GM18511 (cell line): ENCODE measurements at regions not wholly inside any gene's neighbourhood (a gene's known extent, or its start where the extent isn't known, plus 50 kb on each side); places are given as distances from the start of the nearest gene placed in this dataset.

Experiments
- ATAC-seq: cut with Tn5 transposase; IDR thresholded peaks from one replicate; pipeline ENCODE4 v1.9.1; 2021; ENCODE audit warnings: mild to moderate bottlenecking, moderate library complexity; ENCODE audit not compliant: unreplicated experiment

GRCh38 chr1:25039229-25039628, 109.2 kb upstream of the RUNX3 start:
- no peak for ATAC-seq

- no peak for ATAC-seq
These were observed 108.6 kb upstream of the RUNX3 start for GRCh38 chr1:25038699-25039098.

GRCh38 chr1:25037174-25038074, 107.3 kb upstream of the RUNX3 start:
- no peak for ATAC-seq

- no peak for ATAC-seq
These were observed 106.1 kb upstream of the RUNX3 start for GRCh38 chr1:25036117-25036546.

- ATAC-seq: no peak
These were observed 105.5 kb upstream of the RUNX3 start for GRCh38 chr1:25035523-25036116.

GRCh38 chr1:25034736-25035522, 104.9 kb upstream of the RUNX3 start:
- no peak for ATAC-seq

GRCh38 chr1:25033828-25034705, 104.0 kb upstream of the RUNX3 start:
- no peak for ATAC-seq

- no peak for ATAC-seq
These were observed 103.2 kb upstream of the RUNX3 start for GRCh38 chr1:25033030-25033827.

GRCh38 chr1:25031966-25032667, 102.0 kb upstream of the RUNX3 start:
- peak; percentile 56 for ATAC-seq

GRCh38 chr1:25031601-25031965, 101.5 kb upstream of the RUNX3 start:
- ATAC-seq: peak; percentile 18

- ATAC-seq: peak; percentile 59
These were observed 100.9 kb upstream of the RUNX3 start for GRCh38 chr1:25030674-25031589.

- no peak for ATAC-seq
These were observed 99.9 kb upstream of the RUNX3 start for GRCh38 chr1:25030012-25030411.

- ATAC-seq: no peak
These were observed 99.0 kb upstream of the RUNX3 start for GRCh38 chr1:25028907-25029599.

GRCh38 chr1:25028587-25028906, 98.5 kb upstream of the RUNX3 start:
- ATAC-seq: no peak

GRCh38 chr1:25027822-25028586, 97.9 kb upstream of the RUNX3 start:
- ATAC-seq: no peak

- no peak for ATAC-seq
These were observed 96.8 kb upstream of the RUNX3 start for GRCh38 chr1:25026730-25027450.
